ENCODE measurements at regions not wholly inside any gene's neighbourhood (a gene's known extent, or its start where the extent isn't known, plus 50 kb on each side); places are given as distances from the start of the nearest gene placed in this dataset.

DNA sequence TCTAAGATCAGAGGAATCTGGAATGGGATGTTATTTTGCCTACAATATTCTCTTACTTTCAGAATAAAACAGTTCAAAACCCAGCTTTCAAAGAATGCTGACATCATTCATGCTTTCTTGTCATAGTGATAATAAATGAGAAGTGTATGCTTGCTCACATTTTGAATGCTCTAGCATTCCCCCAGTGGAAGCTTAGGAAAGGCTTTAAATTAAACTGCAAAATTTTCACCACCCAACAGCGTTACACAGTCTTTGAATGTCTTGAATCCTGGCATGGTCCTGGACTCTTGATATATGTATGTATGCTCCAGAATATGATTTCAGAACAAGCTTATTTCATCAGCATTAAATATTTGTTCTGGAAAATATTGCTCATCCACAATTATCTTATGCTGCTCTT lies 964.3 kb upstream of the NUDT12 start:
- TF ChIP-seq, protein P1, sequence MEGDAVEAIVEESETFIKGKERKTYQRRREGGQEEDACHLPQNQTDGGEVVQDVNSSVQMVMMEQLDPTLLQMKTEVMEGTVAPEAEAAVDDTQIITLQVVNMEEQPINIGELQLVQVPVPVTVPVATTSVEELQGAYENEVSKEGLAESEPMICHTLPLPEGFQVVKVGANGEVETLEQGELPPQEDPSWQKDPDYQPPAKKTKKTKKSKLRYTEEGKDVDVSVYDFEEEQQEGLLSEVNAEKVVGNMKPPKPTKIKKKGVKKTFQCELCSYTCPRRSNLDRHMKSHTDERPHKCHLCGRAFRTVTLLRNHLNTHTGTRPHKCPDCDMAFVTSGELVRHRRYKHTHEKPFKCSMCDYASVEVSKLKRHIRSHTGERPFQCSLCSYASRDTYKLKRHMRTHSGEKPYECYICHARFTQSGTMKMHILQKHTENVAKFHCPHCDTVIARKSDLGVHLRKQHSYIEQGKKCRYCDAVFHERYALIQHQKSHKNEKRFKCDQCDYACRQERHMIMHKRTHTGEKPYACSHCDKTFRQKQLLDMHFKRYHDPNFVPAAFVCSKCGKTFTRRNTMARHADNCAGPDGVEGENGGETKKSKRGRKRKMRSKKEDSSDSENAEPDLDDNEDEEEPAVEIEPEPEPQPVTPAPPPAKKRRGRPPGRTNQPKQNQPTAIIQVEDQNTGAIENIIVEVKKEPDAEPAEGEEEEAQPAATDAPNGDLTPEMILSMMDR (IDR thresholded peaks at IDR 0.05): no peak
- no peak for TF ChIP-seq EZH2phosphoT487 (IDR thresholded peaks at IDR 0.05; ENCODE audit: borderline replicate concordance, low read depth)
- TF ChIP-seq, protein P2, sequence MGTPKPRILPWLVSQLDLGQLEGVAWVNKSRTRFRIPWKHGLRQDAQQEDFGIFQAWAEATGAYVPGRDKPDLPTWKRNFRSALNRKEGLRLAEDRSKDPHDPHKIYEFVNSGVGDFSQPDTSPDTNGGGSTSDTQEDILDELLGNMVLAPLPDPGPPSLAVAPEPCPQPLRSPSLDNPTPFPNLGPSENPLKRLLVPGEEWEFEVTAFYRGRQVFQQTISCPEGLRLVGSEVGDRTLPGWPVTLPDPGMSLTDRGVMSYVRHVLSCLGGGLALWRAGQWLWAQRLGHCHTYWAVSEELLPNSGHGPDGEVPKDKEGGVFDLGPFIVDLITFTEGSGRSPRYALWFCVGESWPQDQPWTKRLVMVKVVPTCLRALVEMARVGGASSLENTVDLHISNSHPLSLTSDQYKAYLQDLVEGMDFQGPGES (IDR thresholded peaks at IDR 0.05; ENCODE audit: low read depth, low read length): no peak
- no peak for TF ChIP-seq GABPA (IDR thresholded peaks at IDR 0.05; ENCODE audit: low read depth)
- TF ChIP-seq CHD2 (IDR thresholded peaks at IDR 0.05; ENCODE audit: low read length, partially characterized antibody): no peak
- TF ChIP-seq, protein P3, sequence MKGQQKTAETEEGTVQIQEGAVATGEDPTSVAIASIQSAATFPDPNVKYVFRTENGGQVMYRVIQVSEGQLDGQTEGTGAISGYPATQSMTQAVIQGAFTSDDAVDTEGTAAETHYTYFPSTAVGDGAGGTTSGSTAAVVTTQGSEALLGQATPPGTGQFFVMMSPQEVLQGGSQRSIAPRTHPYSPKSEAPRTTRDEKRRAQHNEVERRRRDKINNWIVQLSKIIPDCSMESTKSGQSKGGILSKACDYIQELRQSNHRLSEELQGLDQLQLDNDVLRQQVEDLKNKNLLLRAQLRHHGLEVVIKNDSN (IDR thresholded peaks at IDR 0.05; ENCODE audit: borderline replicate concordance, low read depth): no peak
- no peak for TF ChIP-seq FOXJ3 (CRISPR knock-in tag; IDR thresholded peaks at IDR 0.05)
- no peak for TF ChIP-seq GATA2 (CRISPR knock-in tag; IDR thresholded peaks at IDR 0.05)
- TF ChIP-seq TAF1 (IDR thresholded peaks at IDR 0.05; ENCODE audit: borderline replicate concordance, low read depth, low read length): no peak
- no peak for TF ChIP-seq POLR2AphosphoS5 (IDR thresholded peaks at IDR 0.05; ENCODE audit: low read depth, low read length)
- TF ChIP-seq, protein P4, sequence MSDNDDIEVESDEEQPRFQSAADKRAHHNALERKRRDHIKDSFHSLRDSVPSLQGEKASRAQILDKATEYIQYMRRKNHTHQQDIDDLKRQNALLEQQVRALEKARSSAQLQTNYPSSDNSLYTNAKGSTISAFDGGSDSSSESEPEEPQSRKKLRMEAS (IDR thresholded peaks at IDR 0.05; ENCODE audit: low read depth): no peak
- TF ChIP-seq FOSL2 (IDR thresholded peaks at IDR 0.05; ENCODE audit: borderline replicate concordance, low read depth): no peak
- TF ChIP-seq RAD21 (IDR thresholded peaks at IDR 0.05; ENCODE audit: low read length): no peak
